Sigmoid colon (tissue), 6 donors: ENCODE measurements at regions not wholly inside any gene's neighbourhood (a gene's known extent, or its start where the extent isn't known, plus 50 kb on each side); places are given as distances from the start of the nearest gene placed in this dataset.

ENCODE experiments used
- DNase-seq: peaks from one replicate; pipeline ENCODE4 v3.0.0-alpha.2; 2019
- H3K27ac ChIP-seq, 4 donors: fragments of 200-600 bp; sonication (generic); one replicate each; pipeline ENCODE4 v1.5.1; 2016 to 2019; ENCODE audit warnings: mild to moderate bottlenecking in 1 of 4
- H3K27me3 ChIP-seq, 3 donors: fragments of 200-600 bp; sonication (generic); one replicate each; pipeline ENCODE4 v1.5.1; 2019; ENCODE audit warnings: mild to moderate bottlenecking in 1 of 3
- H3K36me3 ChIP-seq, 4 donors: fragments of 200-600 bp; sonication (generic); one replicate each; pipeline ENCODE4 v1.5.1; 2016 to 2019
- H3K4me1 ChIP-seq, 4 donors: fragments of 200-600 bp; sonication (generic); one replicate each; pipeline ENCODE4 v1.5.1; 2017 to 2019
- H3K4me3 ChIP-seq, 4 donors: fragments of 200-600 bp; sonication (generic); one replicate each; pipeline ENCODE4 v1.5.1; 2017 to 2019; ENCODE audit warnings: mild to moderate bottlenecking in 2 of 4, moderate library complexity in 1 of 4
- H3K9me3 ChIP-seq, 4 donors: fragments of 200-600 bp in 3 of 4; sonication (generic) in 3 of 4; one replicate each; pipeline versions ENCODE4 v1.5.1 to v1.6.1; 2013 to 2019
- CTCF ChIP-seq, 4 experiments: fragments of 450-650 bp in 3 of 4; fragments of 200-600 bp in 1 of 4; IDR thresholded peaks; one replicate each; pipeline ENCODE4 v1.5.1; 2016 to 2019; ENCODE audit warnings: antibody characterized with exemption in 4 of 4, mild to moderate bottlenecking in 3 of 4, moderate library complexity in 2 of 4
- EP300 ChIP-seq, 4 donors: sonication (generic); formaldehyde crosslinking; IDR thresholded peaks; one replicate each; pipeline ENCODE4 v1.6.1; 2017; ENCODE audit warnings: antibody characterized with exemption in 4 of 4
- POLR2A ChIP-seq, 2 donors: fragments of 450-650 bp; IDR thresholded peaks; one replicate each; pipeline ENCODE4 v1.6.1; 2016; ENCODE audit warnings: antibody characterized with exemption in 2 of 2, mild to moderate bottlenecking in 2 of 2, moderate library complexity in 2 of 2
- POLR2AphosphoS5 ChIP-seq, 4 donors: sonication (generic); formaldehyde crosslinking; IDR thresholded peaks; one replicate each; pipeline ENCODE4 v1.6.1; 2017; ENCODE audit warnings: antibody characterized with exemption in 4 of 4
- WGBS, 2 donors: extraction: QIAGEN DNeasy Blood & Tissue Kit; methylation state at CpG; one replicate each; pipeline ENCODE4 v1.1.7; 2013; 5-methylcytosine and 5-hydroxymethylcytosine counted together
- intact Hi-C: fragments of 100-400 bp; cut with DNase I; formaldehyde crosslinking; loops from one replicate; pipeline ENCODE4 v1.15.1; 2023
- donor health status: healthy with polysubstance abuse.
- donor health status: healthy.

DNA sequence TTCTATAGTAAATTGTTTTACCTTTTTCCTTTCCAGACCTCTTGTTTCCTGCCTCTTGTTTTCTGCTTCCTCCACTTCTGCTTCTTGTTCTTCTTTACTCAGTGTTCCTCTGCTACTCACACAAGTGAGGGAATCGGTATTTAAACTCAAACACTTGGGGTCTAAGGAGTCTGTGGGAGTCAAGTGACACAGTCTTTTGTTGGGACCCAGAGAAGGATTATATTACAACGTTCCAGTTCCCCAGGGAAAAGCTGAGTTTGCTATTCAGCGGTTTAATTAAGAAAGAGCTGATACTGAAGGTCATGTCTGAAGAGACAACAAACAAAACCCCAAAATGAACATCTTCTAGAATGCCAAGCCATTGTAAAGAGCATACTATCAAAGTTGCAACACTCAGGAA, 107.8 kb upstream of the CITED2 start:
- DNase-seq: no peak
- H3K4me1 ChIP-seq: peaks cover 0 to 12% (median 11%) of the 10 kb centered on the region in 4 donors
- H3K4me3 ChIP-seq: no peak overlapping the region
- H3K27ac ChIP-seq: no peak overlapping the region
- no peaks in the 10 kb centered on the region for H3K27me3 ChIP-seq
- H3K9me3 ChIP-seq: no peaks in the 10 kb centered on the region
- no peaks in the 10 kb centered on the region for H3K36me3 ChIP-seq
- WGBS, 2 donors: 54 to 78% methylated on average over 3 of the region's 3 CpGs
- intact Hi-C loops: no loop called here
- no peak for TF ChIP-seq EP300 (IDR thresholded peaks at IDR 0.05)
- TF ChIP-seq POLR2AphosphoS5 (IDR thresholded peaks at IDR 0.05): no peak
- no peak for TF ChIP-seq POLR2A (IDR thresholded peaks at IDR 0.05)
- no peak for TF ChIP-seq CTCF (IDR thresholded peaks at IDR 0.05)

DNA sequence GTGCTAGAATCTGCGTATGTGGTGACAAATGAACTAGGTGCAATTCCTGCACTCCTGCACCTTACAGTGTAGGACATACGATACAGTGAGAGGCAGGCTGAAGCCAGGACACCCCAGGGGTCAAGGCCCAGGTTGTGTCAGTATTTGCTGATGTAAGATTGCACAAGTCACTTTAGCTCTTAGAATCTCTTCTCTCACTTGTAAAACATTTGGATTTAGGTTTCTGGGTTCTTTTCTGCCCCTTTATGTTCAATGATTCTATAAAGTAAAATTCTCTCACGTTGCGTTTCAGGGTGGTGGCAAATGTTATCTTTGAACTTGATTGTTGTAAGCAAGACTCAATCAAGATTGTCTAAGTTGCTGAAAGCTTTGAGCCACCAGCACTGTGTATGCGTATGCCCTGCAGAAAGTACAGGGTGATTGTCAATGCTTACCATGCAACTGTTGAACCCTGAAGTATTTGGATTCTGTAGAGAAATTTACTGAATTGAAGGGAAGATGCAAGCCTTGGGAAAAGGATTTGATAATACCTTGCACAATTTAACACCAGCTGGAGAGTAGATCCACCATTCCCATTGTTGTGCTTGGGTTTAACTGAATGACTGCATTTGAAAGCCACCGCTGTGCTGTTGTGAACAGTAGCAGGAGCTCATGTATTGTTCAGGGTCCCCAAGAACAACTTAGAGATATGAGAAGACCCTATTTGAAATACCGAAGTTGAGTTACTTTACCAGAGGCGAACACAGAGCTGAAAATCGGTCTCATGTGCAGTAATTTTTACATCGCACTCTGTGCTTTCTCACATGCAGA, 106.1 kb upstream of the CITED2 start:
- no peaks in the 10 kb centered on the region for H3K36me3 ChIP-seq
- intact Hi-C loops: no loop called here

DNA sequence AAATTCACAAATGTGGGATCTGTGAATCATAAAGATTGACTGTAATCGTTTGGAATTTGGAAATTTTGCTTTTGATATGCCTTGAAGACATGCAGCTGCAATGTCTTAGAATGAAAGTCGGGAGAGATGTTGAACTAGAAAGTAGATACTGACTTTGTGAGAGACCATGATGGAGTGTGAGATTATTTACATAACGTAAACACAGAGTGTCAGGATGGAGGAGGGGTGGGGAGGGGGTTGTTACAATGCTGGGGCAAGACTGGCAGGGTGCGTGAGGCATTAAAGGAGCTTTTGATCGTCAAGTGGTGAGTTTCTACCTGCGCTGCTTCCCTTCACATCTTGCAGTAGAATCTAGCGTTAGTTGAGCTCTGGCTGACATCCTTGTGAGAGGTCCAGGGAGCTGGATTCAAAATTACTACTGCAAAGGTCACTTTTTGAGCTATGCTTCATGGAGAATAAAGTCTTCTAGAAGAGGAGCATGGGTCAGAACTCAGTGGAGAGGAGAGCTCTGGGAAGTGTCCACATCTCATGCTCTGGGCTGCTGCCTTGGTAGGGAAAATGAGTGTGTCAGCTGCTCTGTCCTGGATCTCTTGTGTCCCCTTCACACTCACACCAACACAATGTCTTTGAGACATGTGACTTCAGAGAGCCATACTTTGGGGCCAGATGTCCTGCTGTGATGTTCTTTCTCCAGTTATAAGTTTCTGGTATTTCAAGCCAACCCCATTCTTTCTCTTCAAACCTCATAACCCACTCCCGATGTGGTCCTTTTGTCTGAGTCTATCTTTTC, 105.2 kb upstream of the CITED2 start:
- H3K36me3 ChIP-seq: no peaks in the 10 kb centered on the region
- H3K4me1 ChIP-seq: peaks cover 0 to 11% (median 7%) of the 10 kb centered on the region in 4 donors
- H3K4me3 ChIP-seq: no peak overlapping the region
- no peak for TF ChIP-seq EP300 (IDR thresholded peaks at IDR 0.05)
- no peak for DNase-seq
- 87 to 91% methylated on average over 8 of the region's 8 CpGs for WGBS, 2 donors
- no peaks in the 10 kb centered on the region for H3K27me3 ChIP-seq
- no peaks in the 10 kb centered on the region for H3K9me3 ChIP-seq
- intact Hi-C loops: loop anchor here (10.0 kb wide), 1 partner anchor 225 kb away; no protein-coding TSS in a partner anchor
- no peak overlapping the region for H3K27ac ChIP-seq

More for the DNA sequence above, 106.1 kb upstream of the CITED2 start:
- H3K27ac ChIP-seq: no peak overlapping the region
- no peak for TF ChIP-seq POLR2A (IDR thresholded peaks at IDR 0.05)
- no peak for TF ChIP-seq CTCF (IDR thresholded peaks at IDR 0.05)
- no peak for TF ChIP-seq EP300 (IDR thresholded peaks at IDR 0.05)
- no peak for TF ChIP-seq POLR2AphosphoS5 (IDR thresholded peaks at IDR 0.05)
- no peak overlapping the region for H3K4me3 ChIP-seq
- no peak for DNase-seq
- no peaks in the 10 kb centered on the region for H3K9me3 ChIP-seq
- H3K27me3 ChIP-seq: no peaks in the 10 kb centered on the region
- 91 to 94% methylated on average over 10 of the region's 10 CpGs for whole genome bisulfite sequencing, 2 donors
- peaks cover 0 to 5% (median 4%) of the 10 kb centered on the region in 4 donors for H3K4me1 ChIP-seq

DNA sequence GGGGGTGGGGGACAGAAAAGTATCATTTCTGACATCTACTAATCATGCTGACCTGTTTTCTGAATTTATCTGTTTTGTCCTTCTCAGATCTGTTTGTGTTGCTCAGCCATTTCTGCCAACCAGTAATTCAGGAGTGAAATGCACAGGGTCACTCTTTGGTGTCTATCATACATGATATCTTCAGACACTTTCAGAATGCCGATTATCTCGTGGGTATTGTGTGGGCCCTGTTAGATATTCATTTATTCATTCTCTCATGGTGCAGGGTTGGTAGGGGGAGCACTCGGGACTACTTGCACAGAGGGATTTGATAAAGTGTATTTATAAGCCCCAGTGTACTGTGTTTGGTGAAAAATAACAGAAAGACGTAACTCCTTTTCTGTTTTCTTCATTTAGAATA, 101.2 kb upstream of the CITED2 start:
- intact Hi-C loops: loop anchor here (10.0 kb wide), 1 partner anchor 229 kb away; no protein-coding TSS in a partner anchor
- no peak overlapping the region for H3K4me3 ChIP-seq
- H3K27me3 ChIP-seq: no peaks in the 10 kb centered on the region
- peak overlapping the region in 3 of 4 donors; percentile 61 to 85 (median 80) for H3K27ac ChIP-seq
- peaks cover 0 to 37% (median 30%) of the 10 kb centered on the region in 4 donors for H3K4me1 ChIP-seq
- WGBS, 2 donors: 88 to 89% methylated on average over 4 of the region's 4 CpGs
- TF ChIP-seq CTCF (IDR thresholded peaks at IDR 0.05) (no peak), POLR2A (IDR thresholded peaks at IDR 0.05) (no peak), EP300 (IDR thresholded peaks at IDR 0.05) (no peak), POLR2AphosphoS5 (IDR thresholded peaks at IDR 0.05) (no peak)
- H3K36me3 ChIP-seq: no peaks in the 10 kb centered on the region
- no peak for DNase-seq
- H3K9me3 ChIP-seq: no peaks in the 10 kb centered on the region

DNA sequence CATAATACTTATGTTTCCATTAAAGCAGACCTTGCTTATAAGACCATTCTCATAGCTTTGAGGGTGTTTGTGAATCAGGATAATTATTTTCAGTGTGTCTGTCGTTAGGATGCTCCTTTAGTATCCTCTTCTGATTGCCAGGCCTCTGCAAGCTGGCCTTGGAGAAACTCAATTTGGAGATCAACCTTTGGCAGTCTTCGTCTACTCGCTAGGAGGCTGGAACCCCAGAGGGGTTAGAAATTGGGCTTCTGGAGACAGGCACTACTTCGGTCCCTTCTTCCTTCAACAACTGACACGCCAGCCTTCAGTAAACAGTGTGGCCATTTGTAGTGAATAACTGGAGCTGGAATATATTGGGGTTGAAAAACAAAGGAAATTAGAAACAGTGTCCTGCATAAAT, 100.8 kb upstream of the CITED2 start:
- TF ChIP-seq POLR2AphosphoS5 (IDR thresholded peaks at IDR 0.05) (no peak), EP300 (IDR thresholded peaks at IDR 0.05) (no peak), POLR2A (IDR thresholded peaks at IDR 0.05) (no peak), CTCF (IDR thresholded peaks at IDR 0.05) (no peak)
- no peaks in the 10 kb centered on the region for H3K36me3 ChIP-seq
- H3K4me3 ChIP-seq: no peak overlapping the region
- WGBS, 2 donors: 85 to 87% methylated on average over 5 of the region's 5 CpGs
- no peaks in the 10 kb centered on the region for H3K9me3 ChIP-seq
- H3K4me1 ChIP-seq: peaks cover 0 to 37% (median 30%) of the 10 kb centered on the region in 4 donors
- intact Hi-C loops: loop anchor here (10.0 kb wide), 1 partner anchor 230 kb away; no protein-coding TSS in a partner anchor
- peak overlapping the region in 3 of 4 donors; percentile 61 to 85 (median 80) for H3K27ac ChIP-seq
- DNase-seq: no peak
- H3K27me3 ChIP-seq: no peaks in the 10 kb centered on the region
